HepG2 (cell line): ENCODE measurements at regions not wholly inside any gene's neighbourhood (a gene's known extent, or its start where the extent isn't known, plus 50 kb on each side); places are given as distances from the start of the nearest gene placed in this dataset.

Experiments used
- AHDC1 ChIP-seq: sonication (generic); formaldehyde crosslinking; IDR thresholded peaks from 2 replicates; pipeline ENCODE4 v1.5.1; 2020; ENCODE audit warnings: mild to moderate bottlenecking, missing genetic modification reagents, borderline replicate concordance
- BCL3 ChIP-seq: sonication (generic); formaldehyde crosslinking; IDR thresholded peaks from 2 replicates; pipeline ENCODE4 v1.5.1; 2020; ENCODE audit warnings: mild to moderate bottlenecking, missing genetic modification reagents, moderate library complexity
- ELF3 ChIP-seq: IDR thresholded peaks from 2 replicates; pipeline ENCODE4 v1.6.1; 2016; ENCODE audit warnings: missing genetic modification reagents, missing compliant biosample characterization
- ETV5 ChIP-seq: IDR thresholded peaks from 2 replicates; pipeline ENCODE4 v1.6.1; 2018; ENCODE audit warnings: missing biosample characterization, missing genetic modification reagents, inconsistent platforms, borderline replicate concordance
- FOSL1 ChIP-seq: sonication (generic); formaldehyde crosslinking; IDR thresholded peaks from 2 replicates; pipeline ENCODE4 v1.9.0; 2021; ENCODE audit warnings: missing genetic modification reagents, borderline replicate concordance
- FOSL2 ChIP-seq: sonication (generic); formaldehyde crosslinking; IDR thresholded peaks from 2 replicates; pipeline ENCODE4 v1.4.0; 2020; ENCODE audit warnings: missing genetic modification reagents
- FOXA1 ChIP-seq, 2 experiments: fragments of 450-650 bp in 1 of 2; sonication (generic) in 1 of 2; formaldehyde crosslinking in 1 of 2; IDR thresholded peaks; 2 replicates each; pipeline versions ENCODE4 v1.4.0 to v1.6.1; 2016 to 2020; ENCODE audit warnings: missing genetic modification reagents in 1 of 2
- HMG20A ChIP-seq: IDR thresholded peaks from 2 replicates; pipeline ENCODE4 v1.6.1; 2016; ENCODE audit warnings: borderline replicate concordance
- ZNF644 ChIP-seq: IDR thresholded peaks from 2 replicates; pipeline ENCODE4 v1.6.1; 2016; ENCODE audit warnings: low read depth
- ZNF7 ChIP-seq: IDR thresholded peaks from 2 replicates; pipeline ENCODE4 v1.6.1; 2016; ENCODE audit warnings: missing biosample characterization, missing genetic modification reagents
- TF ChIP-seq, protein P1 (sequence below): IDR thresholded peaks from 2 replicates; pipeline ENCODE4 v1.4.0; 2020; ENCODE audit warnings: mild to moderate bottlenecking, missing genetic modification reagents

DNA sequence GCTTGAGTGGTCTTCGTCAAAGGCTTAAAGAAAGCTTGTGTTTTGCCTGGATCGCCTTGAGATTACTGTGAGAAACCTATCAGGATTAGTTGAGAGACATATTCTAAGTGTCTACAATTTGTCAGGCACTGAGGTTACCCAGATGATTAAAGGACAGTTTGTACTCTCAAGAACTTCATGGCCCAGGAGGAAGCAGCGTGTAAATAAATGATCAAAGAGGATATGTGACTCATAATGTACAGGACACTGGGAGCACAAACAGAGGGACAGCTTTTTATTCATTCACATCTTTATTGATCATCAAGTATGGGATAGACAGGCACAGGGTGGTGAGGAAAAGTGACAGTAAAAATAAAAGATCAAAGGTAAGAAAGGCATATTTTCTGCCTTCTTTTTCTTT, 152.6 kb upstream of the FSHR start (continued):
- TF ChIP-seq, protein P1, sequence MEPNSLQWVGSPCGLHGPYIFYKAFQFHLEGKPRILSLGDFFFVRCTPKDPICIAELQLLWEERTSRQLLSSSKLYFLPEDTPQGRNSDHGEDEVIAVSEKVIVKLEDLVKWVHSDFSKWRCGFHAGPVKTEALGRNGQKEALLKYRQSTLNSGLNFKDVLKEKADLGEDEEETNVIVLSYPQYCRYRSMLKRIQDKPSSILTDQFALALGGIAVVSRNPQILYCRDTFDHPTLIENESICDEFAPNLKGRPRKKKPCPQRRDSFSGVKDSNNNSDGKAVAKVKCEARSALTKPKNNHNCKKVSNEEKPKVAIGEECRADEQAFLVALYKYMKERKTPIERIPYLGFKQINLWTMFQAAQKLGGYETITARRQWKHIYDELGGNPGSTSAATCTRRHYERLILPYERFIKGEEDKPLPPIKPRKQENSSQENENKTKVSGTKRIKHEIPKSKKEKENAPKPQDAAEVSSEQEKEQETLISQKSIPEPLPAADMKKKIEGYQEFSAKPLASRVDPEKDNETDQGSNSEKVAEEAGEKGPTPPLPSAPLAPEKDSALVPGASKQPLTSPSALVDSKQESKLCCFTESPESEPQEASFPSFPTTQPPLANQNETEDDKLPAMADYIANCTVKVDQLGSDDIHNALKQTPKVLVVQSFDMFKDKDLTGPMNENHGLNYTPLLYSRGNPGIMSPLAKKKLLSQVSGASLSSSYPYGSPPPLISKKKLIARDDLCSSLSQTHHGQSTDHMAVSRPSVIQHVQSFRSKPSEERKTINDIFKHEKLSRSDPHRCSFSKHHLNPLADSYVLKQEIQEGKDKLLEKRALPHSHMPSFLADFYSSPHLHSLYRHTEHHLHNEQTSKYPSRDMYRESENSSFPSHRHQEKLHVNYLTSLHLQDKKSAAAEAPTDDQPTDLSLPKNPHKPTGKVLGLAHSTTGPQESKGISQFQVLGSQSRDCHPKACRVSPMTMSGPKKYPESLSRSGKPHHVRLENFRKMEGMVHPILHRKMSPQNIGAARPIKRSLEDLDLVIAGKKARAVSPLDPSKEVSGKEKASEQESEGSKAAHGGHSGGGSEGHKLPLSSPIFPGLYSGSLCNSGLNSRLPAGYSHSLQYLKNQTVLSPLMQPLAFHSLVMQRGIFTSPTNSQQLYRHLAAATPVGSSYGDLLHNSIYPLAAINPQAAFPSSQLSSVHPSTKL (CRISPR knock-in tag), result peak; percentile 81
- TF ChIP-seq HMG20A (CRISPR knock-in tag), result peak; percentile 76; the same call in 1 of the 2 replicates
- TF ChIP-seq FOXA1 (IDR thresholded peaks at IDR 0.05), result no peak
- TF ChIP-seq FOXA1 (CRISPR knock-in tag; IDR thresholded peaks at IDR 0.05), result peak; percentile 57; the same call in 1 of the 2 replicates
- peak; percentile 64; the same call in 1 of the 2 replicates for TF ChIP-seq FOSL1 (CRISPR knock-in tag)
- peak; percentile 77; the same call in 1 of the 2 replicates for TF ChIP-seq AHDC1 (CRISPR knock-in tag)
- TF ChIP-seq BCL3, result no peak
- peak; percentile 38; the same call in 1 of the 2 replicates for TF ChIP-seq ETV5 (CRISPR knock-in tag)
- 0 out of 2 replicates have a peak, but pooled peaks have one; percentile 25 for TF ChIP-seq ZNF7 (CRISPR knock-in tag)
- peak; percentile 92 for TF ChIP-seq FOSL2 (CRISPR knock-in tag)
- TF ChIP-seq ZNF644, result 0 out of 2 replicates have a peak, but pooled peaks have one; percentile 17
- peak; percentile 77 for TF ChIP-seq ELF3 (CRISPR knock-in tag)
